GM23248 (cell line): ENCODE measurements at regions not wholly inside any gene's neighbourhood (a gene's known extent, or its start where the extent isn't known, plus 50 kb on each side); places are given as distances from the start of the nearest gene placed in this dataset.
"Not testable (repeated sequence)": the region's sequence is repeated elsewhere in the genome, so short reads cannot be mapped to it uniquely, and the experiment has no call there.

ENCODE experiments used
- EZH2 ChIP-seq: fragments of 200-600 bp; sonication (generic); IDR thresholded peaks from 2 replicates; pipeline ENCODE4 v1.6.1; 2018; ENCODE audit warnings: antibody characterized with exemption, mild to moderate bottlenecking; ENCODE audit not compliant: insufficient read depth, poor library complexity, severe bottlenecking
- EZH2phosphoT487 ChIP-seq: fragments of 200-600 bp; sonication (generic); IDR thresholded peaks from 2 replicates; pipeline ENCODE4 v1.6.1; 2018; ENCODE audit warnings: antibody characterized with exemption, moderate library complexity, mild to moderate bottlenecking, low read depth; ENCODE audit not compliant: insufficient read depth

DNA sequence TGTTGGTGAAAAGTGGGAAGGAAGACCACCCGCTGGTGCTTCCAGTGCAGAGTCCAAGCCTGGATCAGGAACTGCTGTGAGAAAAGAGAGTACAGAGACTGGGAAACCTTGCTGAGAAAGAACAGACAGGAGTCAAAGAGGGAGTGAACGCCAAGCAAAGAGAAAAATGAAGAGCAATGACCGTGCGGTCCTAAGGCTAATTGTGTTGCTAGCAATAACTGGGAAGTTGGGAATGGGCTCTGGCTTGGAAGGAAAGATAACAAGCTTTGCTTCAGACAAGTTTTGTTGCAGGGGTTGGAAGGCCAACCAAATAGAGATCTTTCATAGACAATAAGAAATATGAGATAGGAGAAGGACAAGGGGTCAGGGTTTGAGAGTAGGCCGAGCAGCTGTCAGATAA is 55.0 kb upstream of the PAX8 start:
- not testable (repeated sequence) for TF ChIP-seq EZH2phosphoT487, EZH2
